ENCODE measurements at regions not wholly inside any gene's neighbourhood (a gene's known extent, or its start where the extent isn't known, plus 50 kb on each side); places are given as distances from the start of the nearest gene placed in this dataset.

- no peak overlapping the region for H3K27ac ChIP-seq (ENCODE audit: low read depth, low read length)
- peaks cover 20% of the 10 kb centered on the region for H3K4me1 Mint-ChIP-seq (ENCODE audit: low read depth, unreplicated experiment)
Observed at GRCh38 chr2:117091041-117091837, 723.3 kb upstream of the DDX18 start.

GRCh38 chr2:117101613-117102012 lies 712.9 kb upstream of the DDX18 start:
- no peaks in the 10 kb centered on the region for H3K27me3 ChIP-seq (ENCODE audit: insufficient read depth, low read length)
- Mint-ChIP-seq H3K4me1 (ENCODE audit: low read depth, unreplicated experiment) (no peaks in the 10 kb centered on the region), H3K27me3 (ENCODE audit: low read depth, unreplicated experiment) (no peaks in the 10 kb centered on the region), H3K9me3 (ENCODE audit: unreplicated experiment) (no peaks in the 10 kb centered on the region), H3K4me3 (ENCODE audit: unreplicated experiment) (no peak overlapping the region), H3K27ac (ENCODE audit: unreplicated experiment) (no peak overlapping the region), H3K36me3 (ENCODE audit: low read depth, unreplicated experiment) (no peaks in the 10 kb centered on the region)
- no peak overlapping the region for H3K4me3 ChIP-seq (ENCODE audit: insufficient read depth, low read depth, low read length)
- no peak overlapping the region for H3K27ac ChIP-seq (ENCODE audit: low read depth, low read length)
- no peak for FAIRE-seq
- no peaks in the 10 kb centered on the region for H4K20me1 ChIP-seq (ENCODE audit: insufficient read depth, low read length)
- DNase-seq (ENCODE audit: low read depth) = no peak
- no peak overlapping the region for H2AFZ ChIP-seq (ENCODE audit: low read depth, low read length)
- no peaks in the 10 kb centered on the region for H3K9me3 ChIP-seq (ENCODE audit: insufficient read depth, low read depth, low read length)
- H3K4me1 ChIP-seq (ENCODE audit: insufficient read depth, low read length) = no peaks in the 10 kb centered on the region
- no peak overlapping the region for H3K4me2 ChIP-seq (ENCODE audit: low read length)
- H3K9ac ChIP-seq (ENCODE audit: low read length) = no peak overlapping the region
- no peak for TF ChIP-seq CTCF (IDR thresholded peaks at IDR 0.05; ENCODE audit: insufficient read depth, low read depth, low read length)
- TF ChIP-seq EZH2 (IDR thresholded peaks at IDR 0.05; ENCODE audit: insufficient read depth, low read length) = no peak
- no peaks in the 10 kb centered on the region for H3K79me2 ChIP-seq (ENCODE audit: insufficient read depth, low read length)
- no peaks in the 10 kb centered on the region for H3K36me3 ChIP-seq (ENCODE audit: insufficient read depth, low read length)

More at GRCh38 chr2:117091041-117091837, 723.3 kb upstream of the DDX18 start:
- Histone ChIP-seq H2AFZ (ENCODE audit: low read depth, low read length) (no peak overlapping the region), H3K9ac (ENCODE audit: low read length) (no peak overlapping the region), H4K20me1 (ENCODE audit: insufficient read depth, low read length) (no peaks in the 10 kb centered on the region), H3K4me2 (ENCODE audit: low read length) (no peak overlapping the region), H3K36me3 (ENCODE audit: insufficient read depth, low read length) (no peaks in the 10 kb centered on the region), H3K79me2 (ENCODE audit: insufficient read depth, low read length) (no peaks in the 10 kb centered on the region), H3K4me1 (ENCODE audit: insufficient read depth, low read length) (no peaks in the 10 kb centered on the region), H3K27me3 (ENCODE audit: insufficient read depth, low read length) (no peaks in the 10 kb centered on the region), H3K4me3 (ENCODE audit: insufficient read depth, low read depth, low read length) (no peak overlapping the region), H3K9me3 (ENCODE audit: insufficient read depth, low read depth, low read length) (no peaks in the 10 kb centered on the region)
- Mint-ChIP-seq H3K4me3 (ENCODE audit: unreplicated experiment) (no peak overlapping the region), H3K27ac (ENCODE audit: unreplicated experiment) (no peak overlapping the region), H3K36me3 (ENCODE audit: low read depth, unreplicated experiment) (no peaks in the 10 kb centered on the region), H3K9me3 (ENCODE audit: unreplicated experiment) (no peaks in the 10 kb centered on the region), H3K27me3 (ENCODE audit: low read depth, unreplicated experiment) (peaks cover 2% of the 10 kb centered on the region)
- FAIRE-seq (no peak), DNase-seq (ENCODE audit: low read depth) (no peak)
- no peak for TF ChIP-seq EZH2 (IDR thresholded peaks at IDR 0.05; ENCODE audit: insufficient read depth, low read length)
- no peak for TF ChIP-seq CTCF (IDR thresholded peaks at IDR 0.05; ENCODE audit: insufficient read depth, low read depth, low read length)

- no peaks in the 10 kb centered on the region for H3K27me3 Mint-ChIP-seq (ENCODE audit: low read depth, unreplicated experiment)
- H3K4me3 Mint-ChIP-seq (ENCODE audit: unreplicated experiment) = no peak overlapping the region
Observed at GRCh38 chr2:117108741-117109267, 705.7 kb upstream of the DDX18 start.

More at GRCh38 chr2:117108741-117109267, 705.7 kb upstream of the DDX18 start:
- H3K9ac ChIP-seq (ENCODE audit: low read length) = no peak overlapping the region
- H3K27ac Mint-ChIP-seq (ENCODE audit: unreplicated experiment) = no peak overlapping the region
- no peak overlapping the region for H3K4me3 ChIP-seq (ENCODE audit: insufficient read depth, low read depth, low read length)
- H3K9me3 ChIP-seq (ENCODE audit: insufficient read depth, low read depth, low read length) = peaks cover 4% of the 10 kb centered on the region
- no peak overlapping the region for H3K27ac ChIP-seq (ENCODE audit: low read depth, low read length)
- TF ChIP-seq CTCF (IDR thresholded peaks at IDR 0.05; ENCODE audit: insufficient read depth, low read depth, low read length) (no peak), EZH2 (IDR thresholded peaks at IDR 0.05; ENCODE audit: insufficient read depth, low read length) (no peak)
- no peaks in the 10 kb centered on the region for H3K9me3 Mint-ChIP-seq (ENCODE audit: unreplicated experiment)
- H3K27me3 ChIP-seq (ENCODE audit: insufficient read depth, low read length) = no peaks in the 10 kb centered on the region
- H3K36me3 Mint-ChIP-seq (ENCODE audit: low read depth, unreplicated experiment) = no peaks in the 10 kb centered on the region
- no peaks in the 10 kb centered on the region for H4K20me1 ChIP-seq (ENCODE audit: insufficient read depth, low read length)
- H3K36me3 ChIP-seq (ENCODE audit: insufficient read depth, low read length) = no peaks in the 10 kb centered on the region
- FAIRE-seq (no peak), DNase-seq (ENCODE audit: low read depth) (no peak)
- no peaks in the 10 kb centered on the region for H3K79me2 ChIP-seq (ENCODE audit: insufficient read depth, low read length)
- H3K4me1 Mint-ChIP-seq (ENCODE audit: low read depth, unreplicated experiment) = peaks cover 4% of the 10 kb centered on the region
- no peak overlapping the region for H2AFZ ChIP-seq (ENCODE audit: low read depth, low read length)
- H3K4me2 ChIP-seq (ENCODE audit: low read length) = no peak overlapping the region
- no peaks in the 10 kb centered on the region for H3K4me1 ChIP-seq (ENCODE audit: insufficient read depth, low read length)
